PC-9 (cell line): ENCODE measurements at regions not wholly inside any gene's neighbourhood (a gene's known extent, or its start where the extent isn't known, plus 50 kb on each side); places are given as distances from the start of the nearest gene placed in this dataset.

Experiments
- BruUV-seq: library from RNA; stranded (reverse); fragments of 400-500 nt; replicated peaks from 2 replicates; lab custom pipeline; 2021; lab: Mats Ljungman, UMichigan
- CTCF ChIA-PET: fragments of 300-600 bp; sonication (Branson Sonifier 250); formaldehyde crosslinking; loops from one replicate; lab custom pipeline; 2022; ENCODE audit warnings: antibody characterized with exemption; lab: Charles Lee
- POLR2A ChIA-PET: fragments of 300-600 bp; sonication (Branson Sonifier 250); formaldehyde crosslinking; loops from one replicate; lab custom pipeline; 2022; ENCODE audit warnings: antibody characterized with exemption; ENCODE audit not compliant: unreplicated experiment; lab: Charles Lee
- DNase-seq, 2 experiments: peaks; one replicate each; pipeline versions ENCODE4 v3.0.0 to v3.0.0-alpha.2; 2015 to 2022; ENCODE audit warnings: mixed read lengths in 1 of 2
- H2AFZ ChIP-seq: fragments of 200-600 bp; sonication (generic); 2 replicates; pipeline ENCODE4 v1.8.1; 2017; ENCODE audit warnings: antibody characterized with exemption
- H3F3A ChIP-seq: fragments of 200-600 bp; sonication (generic); 2 replicates; pipeline ENCODE4 v1.8.1; 2017; ENCODE audit warnings: antibody characterized with exemption, mild to moderate bottlenecking, low read depth; ENCODE audit not compliant: insufficient read depth
- H3K27ac ChIP-seq: fragments of 200-600 bp; sonication (generic); 2 replicates; pipeline ENCODE4 v1.6.1; 2016; ENCODE audit warnings: mixed run types
- H3K27me3 ChIP-seq: fragments of 200-600 bp; sonication (generic); 2 replicates; pipeline ENCODE4 v1.6.1; 2016; ENCODE audit warnings: low read depth, mixed run types; ENCODE audit not compliant: insufficient read depth
- H3K36me3 ChIP-seq: fragments of 200-600 bp; sonication (generic); 2 replicates; pipeline ENCODE4 v1.6.1; 2016; ENCODE audit warnings: low read depth, mixed run types
- H3K4me1 ChIP-seq: fragments of 200-600 bp; sonication (generic); replicated peaks from 2 replicates; pipeline ENCODE4 v1.6.1; 2016; ENCODE audit warnings: mixed run types; ENCODE audit not compliant: insufficient read depth
- H3K4me2 ChIP-seq: fragments of 200-600 bp; sonication (generic); 2 replicates; pipeline ENCODE4 v1.6.1; 2017; ENCODE audit warnings: mixed run types
- H3K4me3 ChIP-seq: fragments of 200-600 bp; sonication (generic); 2 replicates; pipeline ENCODE4 v1.6.1; 2016; ENCODE audit warnings: mixed run types
- H3K79me2 ChIP-seq: fragments of 200-600 bp; sonication (generic); 2 replicates; pipeline ENCODE4 v1.6.1; 2017; ENCODE audit warnings: low read depth, mixed run types
- H3K9me2 ChIP-seq: fragments of 200-600 bp; sonication (generic); 2 replicates; pipeline ENCODE4 v1.8.1; 2017; ENCODE audit warnings: mild to moderate bottlenecking; ENCODE audit not compliant: insufficient read depth
- H3K9me3 ChIP-seq: fragments of 200-600 bp; sonication (generic); 2 replicates; pipeline ENCODE4 v1.8.1; 2016; ENCODE audit warnings: low read depth; ENCODE audit not compliant: insufficient read depth
- H4K20me1 ChIP-seq: fragments of 200-600 bp; sonication (generic); 2 replicates; pipeline ENCODE4 v1.8.1; 2017; ENCODE audit not compliant: insufficient read depth
- EZH2 ChIP-seq: fragments of 200-600 bp; sonication (generic); IDR thresholded peaks from 2 replicates; pipeline ENCODE4 v1.8.0; 2017; ENCODE audit warnings: antibody characterized with exemption, low read depth
- intact Hi-C: fragments of 100-400 bp; cut with micrococcal nuclease; formaldehyde crosslinking; loops from one replicate; pipeline ENCODE4 v1.10.0; 2022; ENCODE audit not compliant: unreplicated experiment
- TF ChIP-seq, protein P1 (sequence below): fragments of 200-600 bp; sonication (generic); conservative IDR thresholded peaks from 2 replicates; pipeline ENCODE4 v1.6.1; 2017; ENCODE audit warnings: mixed run types, antibody characterized with exemption, mild to moderate bottlenecking, moderate library complexity

DNA sequence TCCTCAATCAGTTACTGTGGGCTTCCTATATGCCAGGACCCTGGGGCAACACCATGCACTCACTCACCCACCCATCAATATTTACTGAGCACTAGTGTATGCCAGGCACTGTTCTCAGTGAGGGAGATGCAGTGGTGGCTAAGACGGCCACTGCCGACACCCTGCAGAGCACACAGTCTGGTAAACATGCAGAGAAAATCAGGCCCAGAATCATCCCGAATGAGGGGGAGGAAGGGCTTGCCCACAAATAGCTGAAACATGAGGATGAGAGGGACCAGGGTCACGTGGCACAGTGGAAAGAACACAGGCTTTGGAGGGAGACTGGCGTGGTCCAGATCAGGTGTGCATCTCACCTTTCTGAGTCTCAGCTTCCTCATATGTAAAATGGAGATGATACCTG lies 89.2 kb upstream of the IGSF21 start:
- H3F3A ChIP-seq, result no peaks in the 10 kb centered on the region
- no peak overlapping the region for H3K4me3 ChIP-seq
- ChIA-PET CTCF (no interaction called here), POLR2A (no interaction called here)
- H3K27me3 ChIP-seq, result peaks cover 64% of the 10 kb centered on the region
- H3K79me2 ChIP-seq, result no peaks in the 10 kb centered on the region
- no peaks in the 10 kb centered on the region for H3K36me3 ChIP-seq
- no peaks in the 10 kb centered on the region for H3K9me2 ChIP-seq
- TF ChIP-seq, protein P1, sequence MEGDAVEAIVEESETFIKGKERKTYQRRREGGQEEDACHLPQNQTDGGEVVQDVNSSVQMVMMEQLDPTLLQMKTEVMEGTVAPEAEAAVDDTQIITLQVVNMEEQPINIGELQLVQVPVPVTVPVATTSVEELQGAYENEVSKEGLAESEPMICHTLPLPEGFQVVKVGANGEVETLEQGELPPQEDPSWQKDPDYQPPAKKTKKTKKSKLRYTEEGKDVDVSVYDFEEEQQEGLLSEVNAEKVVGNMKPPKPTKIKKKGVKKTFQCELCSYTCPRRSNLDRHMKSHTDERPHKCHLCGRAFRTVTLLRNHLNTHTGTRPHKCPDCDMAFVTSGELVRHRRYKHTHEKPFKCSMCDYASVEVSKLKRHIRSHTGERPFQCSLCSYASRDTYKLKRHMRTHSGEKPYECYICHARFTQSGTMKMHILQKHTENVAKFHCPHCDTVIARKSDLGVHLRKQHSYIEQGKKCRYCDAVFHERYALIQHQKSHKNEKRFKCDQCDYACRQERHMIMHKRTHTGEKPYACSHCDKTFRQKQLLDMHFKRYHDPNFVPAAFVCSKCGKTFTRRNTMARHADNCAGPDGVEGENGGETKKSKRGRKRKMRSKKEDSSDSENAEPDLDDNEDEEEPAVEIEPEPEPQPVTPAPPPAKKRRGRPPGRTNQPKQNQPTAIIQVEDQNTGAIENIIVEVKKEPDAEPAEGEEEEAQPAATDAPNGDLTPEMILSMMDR, result no peak
- TF ChIP-seq EZH2, result no peak
- DNase-seq, result no peak
- H3K4me1 ChIP-seq, result no peaks in the 10 kb centered on the region
- H3K9me3 ChIP-seq, result no peaks in the 10 kb centered on the region
- H3K27ac ChIP-seq, result no peak overlapping the region
- no peak overlapping the region for H3K4me2 ChIP-seq
- BruUV-seq, result no TSS peak
- intact Hi-C loops, result no loop called here
- H4K20me1 ChIP-seq, result no peaks in the 10 kb centered on the region
- H2AFZ ChIP-seq, result no peak overlapping the region

DNA sequence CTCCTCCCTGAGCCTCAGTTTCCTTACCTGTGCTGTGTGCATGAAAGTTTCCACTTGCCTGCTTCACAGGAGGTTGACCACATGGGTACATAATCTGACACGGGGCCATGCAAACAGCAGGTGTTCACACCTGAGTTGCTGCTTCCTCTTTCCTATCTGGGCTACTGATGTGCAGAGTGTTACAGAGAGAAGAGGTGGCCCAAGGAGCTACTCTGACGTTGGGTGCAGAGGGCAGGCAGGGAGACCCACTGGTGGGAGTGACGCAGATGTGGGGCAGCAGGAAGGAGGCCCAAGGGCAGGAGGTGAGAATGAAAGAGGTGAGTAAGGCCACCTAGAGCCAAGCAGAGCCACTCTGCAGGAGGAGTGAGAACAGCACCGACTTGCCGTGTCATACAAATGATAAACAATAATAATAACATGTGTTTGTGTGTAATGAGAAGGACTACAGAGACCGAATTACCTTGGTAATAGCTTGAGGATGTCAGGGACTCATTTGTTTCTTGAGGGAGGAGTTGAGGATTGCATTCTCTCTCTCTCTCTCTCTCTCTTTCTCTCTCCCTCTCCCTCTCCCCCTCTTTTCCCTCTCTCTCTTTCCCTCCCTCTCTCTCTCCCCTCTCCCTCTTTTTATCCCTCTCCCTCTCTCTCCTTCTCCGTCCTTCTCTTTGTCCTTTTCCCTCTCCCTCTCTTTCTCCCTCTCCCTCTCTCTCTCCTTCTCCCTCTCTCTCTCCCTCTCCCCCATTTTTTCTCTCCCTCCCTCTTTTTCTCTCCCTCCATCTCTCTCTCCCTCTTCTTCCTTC lies 87.4 kb upstream of the IGSF21 start:
- Histone ChIP-seq H2AFZ (no peak overlapping the region), H3K4me2 (no peak overlapping the region), H4K20me1 (no peaks in the 10 kb centered on the region), H3K4me1 (no peaks in the 10 kb centered on the region), H3K9me2 (no peaks in the 10 kb centered on the region), H3K9me3 (no peaks in the 10 kb centered on the region), H3K36me3 (no peaks in the 10 kb centered on the region), H3K4me3 (no peak overlapping the region), H3K79me2 (no peaks in the 10 kb centered on the region), H3K27ac (no peak overlapping the region), H3F3A (no peaks in the 10 kb centered on the region), H3K27me3 (peaks cover 63% of the 10 kb centered on the region)
- CTCF ChIA-PET, result no interaction called here
- DNase-seq, result no peak
- POLR2A ChIA-PET, result no interaction called here
- TF ChIP-seq, protein P1, result no peak
- TF ChIP-seq EZH2, result no peak
- BruUV-seq, result no TSS peak
- intact Hi-C loops, result no loop called here

DNA sequence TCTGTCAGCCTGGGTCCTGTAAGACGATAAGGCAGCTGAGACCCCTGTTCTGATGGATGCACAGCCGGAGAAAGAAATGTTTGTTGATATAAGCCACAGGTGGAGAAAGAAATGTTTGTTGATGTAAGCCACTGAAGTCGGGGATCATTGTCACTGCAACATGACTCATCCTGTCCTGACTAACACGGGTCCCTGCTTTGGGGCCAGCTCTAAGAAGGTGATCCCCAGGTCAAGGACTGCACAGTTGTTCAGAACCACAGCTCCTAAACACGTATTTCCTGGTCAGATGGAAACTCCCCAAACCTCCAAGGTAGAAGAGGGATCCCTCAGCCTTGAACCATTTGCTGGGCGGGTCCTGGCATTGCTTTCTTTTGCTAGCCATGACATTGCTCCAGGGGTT lies 86.4 kb upstream of the IGSF21 start:
- TF ChIP-seq, protein P1, result no peak
- TF ChIP-seq EZH2, result no peak
- no peak overlapping the region for H3K27ac ChIP-seq
- no peak overlapping the region for H3K4me2 ChIP-seq
- no peaks in the 10 kb centered on the region for H3F3A ChIP-seq
- no peak overlapping the region for H2AFZ ChIP-seq
- H3K36me3 ChIP-seq, result no peaks in the 10 kb centered on the region
- no peaks in the 10 kb centered on the region for H3K9me3 ChIP-seq
- no peaks in the 10 kb centered on the region for H3K79me2 ChIP-seq
- H3K27me3 ChIP-seq, result peaks cover 65% of the 10 kb centered on the region
- H4K20me1 ChIP-seq, result no peaks in the 10 kb centered on the region
- H3K9me2 ChIP-seq, result no peaks in the 10 kb centered on the region
- DNase-seq, result no peak
- ChIA-PET POLR2A (no interaction called here), CTCF (no interaction called here)
- no peaks in the 10 kb centered on the region for H3K4me1 ChIP-seq
- no TSS peak for BruUV-seq
- intact Hi-C loops, result no loop called here
- H3K4me3 ChIP-seq, result no peak overlapping the region
